Endothelial cell of umbilical vein (primary cell): ENCODE measurements at regions not wholly inside any gene's neighbourhood (a gene's known extent, or its start where the extent isn't known, plus 50 kb on each side); places are given as distances from the start of the nearest gene placed in this dataset.

Source experiments
- BruUV-seq: library from RNA; stranded (reverse); fragments of 400-500 nt; replicated peaks from 2 replicates; lab custom pipeline; 2021; lab: Mats Ljungman, UMichigan
- CTCF ChIA-PET: fragments of 300-600, 350-600 bp; sonication (Branson Sonifier 250); formaldehyde crosslinking; loops from one replicate; lab custom pipeline; 2021; ENCODE audit warnings: antibody characterized with exemption, inconsistent platforms; lab: Charles Lee
- POLR2A ChIA-PET: fragments of 300-600, 350-600 bp; sonication (Branson Sonifier 250); formaldehyde crosslinking; loops from one replicate; lab custom pipeline; 2021; ENCODE audit warnings: antibody characterized with exemption, inconsistent platforms; lab: Charles Lee
- DNase-seq: peaks from one replicate; pipeline ENCODE4 v3.0.0-alpha.2; 2011; ENCODE audit warnings: low read depth, low spot score
- FAIRE-seq: peaks from 2 replicates; lab custom pipeline; 2011; peaks lifted over from hg19 to GRCh38; lab: Jason Lieb, UNC
- H2AFZ ChIP-seq: 2 replicates; pipeline ENCODE4 v1.6.0; 2012; ENCODE audit warnings: low read depth, low read length, control low read depth, inconsistent platforms
- H3K27ac ChIP-seq: 2 replicates; pipeline ENCODE4 v1.5.1; 2011; ENCODE audit warnings: low read depth, mild to moderate bottlenecking, control low read depth, low read length, moderate library complexity; ENCODE audit not compliant: insufficient read depth
- H3K27me3 ChIP-seq, 2 experiments: 2 replicates each; pipeline versions ENCODE4 v1.6.0 to v1.6.1; 2011; ENCODE audit warnings: low read length in 2 of 2, mixed read lengths in 1 of 2; ENCODE audit not compliant: control insufficient read depth in 2 of 2, insufficient read depth in 2 of 2
- H3K36me3 ChIP-seq, 2 experiments: 2 replicates in 1 of 2; 3 replicates in 1 of 2; pipeline ENCODE4 v1.5.1; 2011; ENCODE audit warnings: low read length in 2 of 2, mild to moderate bottlenecking in 1 of 2, moderate library complexity in 1 of 2; ENCODE audit not compliant: control insufficient read depth in 2 of 2, insufficient read depth in 2 of 2; ENCODE audit errors: extremely low read depth in 1 of 2
- H3K4me1 ChIP-seq: 3 replicates; pipeline ENCODE4 v1.5.1; 2011; ENCODE audit warnings: mild to moderate bottlenecking, low read length; ENCODE audit not compliant: control insufficient read depth, insufficient read depth; ENCODE audit errors: extremely low read depth
- H3K4me2 ChIP-seq: 2 replicates; pipeline ENCODE4 v1.6.1; 2011; ENCODE audit warnings: low read length, control low read depth, mixed read lengths; ENCODE audit not compliant: insufficient read depth
- H3K4me3 ChIP-seq, 3 experiments: fragments of 200-600 bp in 1 of 3; sonication (generic), shearing (Covaris generic) in 1 of 3; replicated peaks in 1 of 3; 2 replicates each; pipeline ENCODE4 v1.5.1; 2011 to 2016; ENCODE audit warnings: control low read depth in 3 of 3, low read length in 3 of 3, mild to moderate bottlenecking in 2 of 3, inconsistent platforms in 1 of 3, low read depth in 1 of 3, moderate library complexity in 1 of 3; ENCODE audit not compliant: insufficient read depth in 1 of 3
- H3K79me2 ChIP-seq: 2 replicates; pipeline ENCODE4 v1.6.0; 2012; ENCODE audit warnings: low read length, inconsistent platforms; ENCODE audit not compliant: control insufficient read depth, insufficient read depth
- H3K9ac ChIP-seq: replicated peaks from 2 replicates; pipeline ENCODE3; 2011; ENCODE audit warnings: low read length, control low read depth; ENCODE audit not compliant: insufficient read depth; ENCODE audit errors: extremely low read depth
- H3K9me1 ChIP-seq: replicated peaks from 3 replicates; pipeline ENCODE4 v1.6.0; 2011; ENCODE audit warnings: mild to moderate bottlenecking, low read length; ENCODE audit not compliant: control insufficient read depth, insufficient read depth; ENCODE audit errors: extremely low read depth
- H3K9me3 ChIP-seq: replicated peaks from 2 replicates; pipeline ENCODE4 v1.5.1; 2012; ENCODE audit warnings: low read length, inconsistent platforms; ENCODE audit not compliant: control insufficient read depth, insufficient read depth
- H4K20me1 ChIP-seq: replicated peaks from 2 replicates; pipeline ENCODE3; 2011; ENCODE audit warnings: mild to moderate bottlenecking, low read length; ENCODE audit not compliant: control insufficient read depth, insufficient read depth; ENCODE audit errors: extremely low read depth
- EZH2 ChIP-seq: IDR thresholded peaks from 2 replicates; pipeline ENCODE4 v1.6.1; 2012; ENCODE audit warnings: borderline replicate concordance, low read depth, mild to moderate bottlenecking, moderate library complexity, low read length, inconsistent platforms; ENCODE audit not compliant: severe bottlenecking
- FOS ChIP-seq: IDR thresholded peaks from 2 replicates; pipeline ENCODE4 v1.6.1; 2011; ENCODE audit warnings: mild to moderate bottlenecking, low read length, moderate library complexity, borderline replicate concordance; ENCODE audit not compliant: insufficient read depth
- GATA2 ChIP-seq: IDR thresholded peaks from 2 replicates; pipeline ENCODE4 v1.7.0; 2011; ENCODE audit warnings: low read depth, mild to moderate bottlenecking, moderate library complexity, mixed read lengths, low read length; ENCODE audit not compliant: insufficient read length, insufficient read depth
- JUN ChIP-seq: IDR thresholded peaks from 2 replicates; pipeline ENCODE4 v1.6.1; 2011; ENCODE audit warnings: borderline replicate concordance, low read depth; ENCODE audit not compliant: insufficient read length, insufficient read depth
- MYC ChIP-seq: IDR thresholded peaks from one replicate; pipeline ENCODE4 v1.6.1; 2011; ENCODE audit warnings: mild to moderate bottlenecking, low read depth, low read length
- POLR2A ChIP-seq: IDR thresholded peaks from 2 replicates; pipeline ENCODE4 v1.6.1; 2012; ENCODE audit warnings: low read depth, mild to moderate bottlenecking, control low read depth, low read length
- POLR2AphosphoS5 ChIP-seq: IDR thresholded peaks from 2 replicates; pipeline ENCODE4 v1.6.1; 2012; ENCODE audit warnings: low read depth, mild to moderate bottlenecking, control low read depth, low read length, moderate library complexity; ENCODE audit not compliant: insufficient read depth
- dilution Hi-C: fragments of 300-500 bp; cut with MboI; formaldehyde crosslinking; loops from one replicate; pipeline ENCODE4 v1.15.0; 2019; ENCODE audit warnings: low sequenced_read_pairs; ENCODE audit not compliant: extremely low pct_ligation_motif_present
- intact Hi-C: fragments of 100-400 bp; cut with micrococcal nuclease; formaldehyde crosslinking; loops from one replicate; pipeline ENCODE4 v1.10.0; 2022
- TF ChIP-seq, protein P1 (sequence below), 2 donors: IDR thresholded peaks; 1 replicate in 1 of 2; 2 replicates in 1 of 2; pipeline ENCODE4 v1.5.1; 2011; ENCODE audit warnings: low read length in 2 of 2, mild to moderate bottlenecking in 2 of 2, moderate library complexity in 2 of 2, control low read depth in 1 of 2, inconsistent platforms in 1 of 2, low read depth in 1 of 2; ENCODE audit not compliant: insufficient read depth in 1 of 2; ENCODE audit errors: extremely low read depth in 1 of 2
- TF ChIP-seq, protein P2 (sequence below): IDR thresholded peaks from 2 replicates; pipeline ENCODE4 v1.6.1; 2011; ENCODE audit not compliant: insufficient read depth, insufficient read length

DNA sequence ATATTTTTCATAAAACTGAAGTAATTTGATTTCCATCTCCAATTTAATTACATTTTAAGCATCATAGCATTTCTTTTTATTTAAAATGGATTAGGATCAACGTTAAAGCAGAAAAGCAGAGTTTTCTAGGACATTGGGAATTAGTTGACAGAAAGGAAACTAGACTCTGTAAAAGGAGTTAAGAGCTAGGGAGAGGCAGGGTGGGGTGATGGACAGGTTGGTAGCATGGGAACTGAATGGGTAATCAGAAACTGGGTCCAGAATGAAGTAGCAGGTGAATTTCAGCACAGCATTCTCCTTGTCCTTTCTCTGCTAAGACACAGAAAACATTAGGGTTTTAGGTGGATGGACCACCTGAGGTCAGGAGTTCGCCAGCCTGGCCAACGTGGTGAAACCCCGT lies 97.6 kb downstream of the ANAPC4 start:
- CTCF ChIA-PET, result no interaction called here

More for the DNA sequence above, 97.6 kb downstream of the ANAPC4 start:
- H3K4me1 ChIP-seq, result no peaks in the 10 kb centered on the region
- H3K27me3 ChIP-seq, result no peaks in the 10 kb centered on the region
- BruUV-seq, result no TSS peak
- H3K9ac ChIP-seq, result no peak overlapping the region
- H3K9me1 ChIP-seq, result no peaks in the 10 kb centered on the region
- no peak overlapping the region for H3K27ac ChIP-seq
- H2AFZ ChIP-seq, result no peak overlapping the region
- H3K79me2 ChIP-seq, result no peaks in the 10 kb centered on the region
- DNase-seq, result no peak
- POLR2A ChIA-PET, result no interaction called here
- intact Hi-C loops (no loop called here), dilution Hi-C loops (no loop called here)
- H3K4me3 ChIP-seq, result no peak overlapping the region
- H3K4me2 ChIP-seq, result no peak overlapping the region
- H4K20me1 ChIP-seq, result no peaks in the 10 kb centered on the region
- FAIRE-seq, result no peak
- TF ChIP-seq, protein P1, sequence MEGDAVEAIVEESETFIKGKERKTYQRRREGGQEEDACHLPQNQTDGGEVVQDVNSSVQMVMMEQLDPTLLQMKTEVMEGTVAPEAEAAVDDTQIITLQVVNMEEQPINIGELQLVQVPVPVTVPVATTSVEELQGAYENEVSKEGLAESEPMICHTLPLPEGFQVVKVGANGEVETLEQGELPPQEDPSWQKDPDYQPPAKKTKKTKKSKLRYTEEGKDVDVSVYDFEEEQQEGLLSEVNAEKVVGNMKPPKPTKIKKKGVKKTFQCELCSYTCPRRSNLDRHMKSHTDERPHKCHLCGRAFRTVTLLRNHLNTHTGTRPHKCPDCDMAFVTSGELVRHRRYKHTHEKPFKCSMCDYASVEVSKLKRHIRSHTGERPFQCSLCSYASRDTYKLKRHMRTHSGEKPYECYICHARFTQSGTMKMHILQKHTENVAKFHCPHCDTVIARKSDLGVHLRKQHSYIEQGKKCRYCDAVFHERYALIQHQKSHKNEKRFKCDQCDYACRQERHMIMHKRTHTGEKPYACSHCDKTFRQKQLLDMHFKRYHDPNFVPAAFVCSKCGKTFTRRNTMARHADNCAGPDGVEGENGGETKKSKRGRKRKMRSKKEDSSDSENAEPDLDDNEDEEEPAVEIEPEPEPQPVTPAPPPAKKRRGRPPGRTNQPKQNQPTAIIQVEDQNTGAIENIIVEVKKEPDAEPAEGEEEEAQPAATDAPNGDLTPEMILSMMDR (IDR thresholded peaks at IDR 0.05; ENCODE audit: extremely low read depth in 1 of 2, insufficient read depth in 1 of 2, low read depth in 1 of 2, low read length in 2 of 2), result no peak
- TF ChIP-seq MYC (no peak), FOS (no peak), POLR2A (no peak), EZH2 (no peak), GATA2 (no peak), JUN (no peak), POLR2AphosphoS5 (no peak)
- TF ChIP-seq, protein P2, sequence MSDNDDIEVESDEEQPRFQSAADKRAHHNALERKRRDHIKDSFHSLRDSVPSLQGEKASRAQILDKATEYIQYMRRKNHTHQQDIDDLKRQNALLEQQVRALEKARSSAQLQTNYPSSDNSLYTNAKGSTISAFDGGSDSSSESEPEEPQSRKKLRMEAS, result no peak
- H3K36me3 ChIP-seq, result no peaks in the 10 kb centered on the region
- no peaks in the 10 kb centered on the region for H3K9me3 ChIP-seq
